ENCODE measurements at regions not wholly inside any gene's neighbourhood (a gene's known extent, or its start where the extent isn't known, plus 50 kb on each side); places are given as distances from the start of the nearest gene placed in this dataset.

DNA sequence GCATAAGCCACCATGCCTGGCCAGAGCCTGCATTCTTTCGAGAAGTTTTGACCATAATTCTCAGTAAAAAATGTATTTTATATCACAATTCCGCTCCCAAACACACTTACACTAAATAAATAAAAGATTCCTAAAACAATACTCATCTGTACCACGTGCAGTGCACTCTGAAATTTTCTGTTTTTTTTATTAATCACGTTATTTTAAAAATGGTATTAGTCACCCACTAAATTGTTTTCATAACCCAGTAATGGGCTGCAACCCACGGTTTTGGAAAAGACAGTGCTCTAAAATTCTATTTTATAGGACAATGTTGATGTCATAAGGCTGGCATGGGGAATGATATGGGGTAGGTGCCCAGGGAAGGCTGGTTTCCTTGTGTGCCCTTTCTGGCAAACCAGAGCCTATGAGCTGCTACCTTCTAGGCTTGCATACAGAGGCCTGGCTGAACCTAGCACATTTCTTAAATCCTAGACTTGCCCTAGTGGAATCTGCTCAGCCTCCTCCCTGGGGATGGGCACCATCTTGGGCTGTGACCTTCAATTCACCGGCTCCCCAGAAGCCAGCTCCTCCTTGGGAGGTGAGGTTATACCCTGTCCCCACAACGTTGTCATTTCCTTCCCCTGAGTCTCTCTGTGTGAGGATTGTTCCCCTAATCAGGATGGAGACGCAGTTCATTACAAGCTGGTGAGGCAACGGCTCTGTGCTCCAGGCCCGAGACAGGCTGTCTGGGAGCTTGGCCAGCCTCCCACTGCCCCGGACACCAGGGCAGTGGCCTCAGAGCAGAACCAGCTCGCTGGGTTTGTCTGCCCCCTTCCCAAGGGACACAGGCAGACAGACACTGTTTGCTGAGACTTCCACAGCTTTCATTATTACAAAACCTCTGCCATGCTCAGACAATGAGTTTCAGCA lies 116.5 kb upstream of the NAV2 start:
- Histone ChIP-seq H3K4me1 (peaks cover 0 to 21% (median 8%) of the 10 kb centered on the region in 4 donors), H3K27me3 (no peaks in the 10 kb centered on the region), H3K4me3 (no peak overlapping the region), H3K9me3 (no peaks in the 10 kb centered on the region), H3K27ac (peak overlapping the region in 3 of 4 donors; percentile 57 to 76 (median 72)), H3K36me3 (no peaks in the 10 kb centered on the region)
- no peak for DNase-seq (ENCODE audit: low spot score in 2 of 2)
- WGBS, 2 donors, result 26 to 31% methylated on average over 12 of the region's 12 CpGs
- TF ChIP-seq POLR2A (IDR thresholded peaks at IDR 0.05) (no peak), EP300 (IDR thresholded peaks at IDR 0.05) (no peak)
- TF ChIP-seq, protein P1, sequence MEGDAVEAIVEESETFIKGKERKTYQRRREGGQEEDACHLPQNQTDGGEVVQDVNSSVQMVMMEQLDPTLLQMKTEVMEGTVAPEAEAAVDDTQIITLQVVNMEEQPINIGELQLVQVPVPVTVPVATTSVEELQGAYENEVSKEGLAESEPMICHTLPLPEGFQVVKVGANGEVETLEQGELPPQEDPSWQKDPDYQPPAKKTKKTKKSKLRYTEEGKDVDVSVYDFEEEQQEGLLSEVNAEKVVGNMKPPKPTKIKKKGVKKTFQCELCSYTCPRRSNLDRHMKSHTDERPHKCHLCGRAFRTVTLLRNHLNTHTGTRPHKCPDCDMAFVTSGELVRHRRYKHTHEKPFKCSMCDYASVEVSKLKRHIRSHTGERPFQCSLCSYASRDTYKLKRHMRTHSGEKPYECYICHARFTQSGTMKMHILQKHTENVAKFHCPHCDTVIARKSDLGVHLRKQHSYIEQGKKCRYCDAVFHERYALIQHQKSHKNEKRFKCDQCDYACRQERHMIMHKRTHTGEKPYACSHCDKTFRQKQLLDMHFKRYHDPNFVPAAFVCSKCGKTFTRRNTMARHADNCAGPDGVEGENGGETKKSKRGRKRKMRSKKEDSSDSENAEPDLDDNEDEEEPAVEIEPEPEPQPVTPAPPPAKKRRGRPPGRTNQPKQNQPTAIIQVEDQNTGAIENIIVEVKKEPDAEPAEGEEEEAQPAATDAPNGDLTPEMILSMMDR (IDR thresholded peaks at IDR 0.05), result no peak

DNA sequence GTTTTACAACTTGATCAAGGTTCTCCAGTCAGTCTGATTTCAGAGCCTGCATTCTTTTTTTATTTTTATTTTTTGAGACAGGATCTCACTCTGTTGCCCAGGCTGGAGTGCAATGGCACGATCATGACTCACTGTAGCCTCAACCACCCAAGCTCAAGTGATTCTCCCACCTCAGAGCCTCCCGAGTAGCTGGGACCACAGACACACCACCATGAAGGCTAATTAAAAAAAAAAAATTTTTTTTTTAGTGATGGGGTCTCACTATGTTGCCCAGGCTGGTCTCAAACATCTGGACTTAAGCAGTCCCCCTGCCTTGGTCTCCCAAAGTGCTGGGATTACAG lies 117.2 kb upstream of the NAV2 start:
- 88 to 89% methylated on average over 2 of the region's 2 CpGs for WGBS, 2 donors
- Histone ChIP-seq H3K4me3 (no peak overlapping the region), H3K36me3 (no peaks in the 10 kb centered on the region), H3K4me1 (peaks cover 0 to 21% (median 8%) of the 10 kb centered on the region in 4 donors), H3K27me3 (no peaks in the 10 kb centered on the region), H3K27ac (peak overlapping the region in 1 of 4 donors; percentile 76), H3K9me3 (no peaks in the 10 kb centered on the region)
- no peak for TF ChIP-seq EP300 (IDR thresholded peaks at IDR 0.05)
- TF ChIP-seq, protein P1 (IDR thresholded peaks at IDR 0.05), result no peak
- no peak for TF ChIP-seq POLR2A (IDR thresholded peaks at IDR 0.05)
- no peak for DNase-seq (ENCODE audit: low spot score in 2 of 2)

DNA sequence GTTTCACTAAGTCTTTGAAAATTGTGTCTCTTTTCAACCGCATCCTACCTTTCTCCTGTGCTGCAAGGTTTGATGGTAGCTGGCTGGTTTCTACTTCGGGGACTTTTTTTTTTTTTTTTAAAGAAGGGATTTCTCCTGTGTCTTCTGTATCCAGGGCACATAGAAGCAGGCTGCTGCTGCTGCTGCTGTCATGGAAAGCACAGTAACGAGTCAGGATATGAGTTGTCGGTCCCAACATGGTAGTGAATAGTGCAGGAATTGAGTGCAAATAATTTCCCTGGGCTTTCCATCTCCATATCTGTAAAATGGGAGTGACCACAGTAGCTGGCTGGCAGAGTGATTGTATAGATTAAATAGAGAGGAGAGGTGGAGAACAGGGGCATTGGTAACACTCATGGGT lies 118.3 kb upstream of the NAV2 start:
- Histone ChIP-seq H3K27ac (no peak overlapping the region), H3K36me3 (no peaks in the 10 kb centered on the region), H3K4me1 (peaks cover 0 to 21% (median 8%) of the 10 kb centered on the region in 4 donors), H3K27me3 (no peaks in the 10 kb centered on the region), H3K9me3 (no peaks in the 10 kb centered on the region), H3K4me3 (no peak overlapping the region)
- WGBS, 2 donors, result 95 to 98% methylated on average over 4 of the region's 4 CpGs
- DNase-seq (ENCODE audit: low spot score in 2 of 2), result no peak
- TF ChIP-seq, protein P1 (IDR thresholded peaks at IDR 0.05), result no peak
- no peak for TF ChIP-seq EP300 (IDR thresholded peaks at IDR 0.05)
- no peak for TF ChIP-seq POLR2A (IDR thresholded peaks at IDR 0.05)

DNA sequence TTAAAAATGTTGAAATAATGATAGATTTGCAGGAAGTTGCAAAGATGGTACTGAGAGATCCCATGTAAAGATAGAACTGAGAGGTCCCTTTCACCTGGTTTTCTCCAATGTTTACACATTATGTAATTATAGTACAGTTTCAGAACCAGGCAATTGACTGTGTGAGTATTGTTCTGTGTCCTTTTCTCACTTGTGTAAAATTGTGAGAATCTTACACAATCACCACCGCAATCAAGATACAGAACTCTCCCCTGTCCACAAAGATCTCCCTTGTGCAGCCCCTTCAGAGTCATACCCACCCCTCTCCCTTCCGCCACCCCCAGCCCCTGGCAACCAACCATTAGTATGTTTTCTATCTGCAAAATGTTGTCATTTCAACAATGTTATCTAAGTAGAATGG lies 119.8 kb upstream of the NAV2 start:
- 63 to 70% methylated on average over 2 of the region's 2 CpGs for WGBS, 2 donors
- H3K36me3 ChIP-seq, result no peaks in the 10 kb centered on the region
- no peak for TF ChIP-seq POLR2A (IDR thresholded peaks at IDR 0.05)
- TF ChIP-seq EP300 (IDR thresholded peaks at IDR 0.05), result no peak
- TF ChIP-seq, protein P1 (IDR thresholded peaks at IDR 0.05), result no peak
- H3K27me3 ChIP-seq, result no peaks in the 10 kb centered on the region
- no peak overlapping the region for H3K27ac ChIP-seq
- no peaks in the 10 kb centered on the region for H3K9me3 ChIP-seq
- H3K4me1 ChIP-seq, result peaks cover 0 to 21% (median 8%) of the 10 kb centered on the region in 4 donors
- DNase-seq (ENCODE audit: low spot score in 2 of 2), result no peak
- no peak overlapping the region for H3K4me3 ChIP-seq

DNA sequence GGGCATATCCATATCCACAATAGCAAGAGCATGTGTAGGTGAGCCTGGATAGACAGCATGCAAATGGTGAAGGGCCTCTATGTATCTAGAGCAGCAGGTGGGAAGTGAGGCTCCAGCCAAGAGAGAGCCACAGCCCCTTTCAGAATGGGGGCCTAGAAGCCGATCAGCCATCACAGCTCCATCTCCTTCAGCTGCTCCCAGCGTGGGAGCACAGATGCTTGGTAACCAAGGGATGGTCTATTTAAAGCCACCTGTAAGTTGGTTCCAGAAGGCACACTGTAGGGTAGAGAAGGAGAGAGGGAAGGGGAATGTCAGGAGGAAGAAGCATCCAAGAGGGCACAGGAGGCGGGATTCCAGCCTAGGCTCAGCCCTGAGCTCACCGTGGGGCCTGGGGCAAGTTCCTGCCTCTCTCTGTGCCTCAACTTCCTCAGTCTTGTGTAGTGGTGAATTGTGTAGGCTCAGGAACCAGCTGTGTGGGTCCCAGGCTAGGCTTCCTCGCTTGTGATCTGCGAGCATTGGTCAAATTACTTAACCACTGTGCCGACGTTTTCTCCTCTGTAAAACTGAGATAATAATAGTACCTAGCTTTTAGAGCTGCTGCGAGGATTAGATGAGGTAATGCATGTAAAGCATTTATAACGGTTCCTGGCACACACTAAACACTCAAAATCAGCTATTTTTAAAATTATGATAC lies 122.9 kb upstream of the NAV2 start:
- 81 to 86% methylated on average over 9 to 10 of the region's 10 CpGs for WGBS, 2 donors
- Histone ChIP-seq H3K4me3 (no peak overlapping the region), H3K27me3 (no peaks in the 10 kb centered on the region), H3K9me3 (no peaks in the 10 kb centered on the region), H3K4me1 (no peaks in the 10 kb centered on the region), H3K27ac (no peak overlapping the region), H3K36me3 (no peaks in the 10 kb centered on the region)
- TF ChIP-seq, protein P1 (IDR thresholded peaks at IDR 0.05), result no peak
- no peak for TF ChIP-seq POLR2A (IDR thresholded peaks at IDR 0.05)
- TF ChIP-seq EP300 (IDR thresholded peaks at IDR 0.05), result no peak
- DNase-seq (ENCODE audit: low spot score in 2 of 2), result no peak
